Stomach (tissue), 4 donors: ENCODE measurements at regions not wholly inside any gene's neighbourhood (a gene's known extent, or its start where the extent isn't known, plus 50 kb on each side); places are given as distances from the start of the nearest gene placed in this dataset.

Experiments
- EP300 ChIP-seq: sonication (generic); formaldehyde crosslinking; IDR thresholded peaks from one replicate; pipeline ENCODE4 v1.6.1; 2017; ENCODE audit warnings: antibody characterized with exemption
- POLR2A ChIP-seq, 4 donors: fragments of 450-650 bp; IDR thresholded peaks; one replicate each; pipeline ENCODE4 v1.6.1; 2016; ENCODE audit warnings: antibody characterized with exemption in 4 of 4, control low read depth in 2 of 4, mild to moderate bottlenecking in 1 of 4, moderate library complexity in 1 of 4
- TF ChIP-seq, protein P1 (sequence below), 7 experiments: fragments of 450-650 bp in 4 of 7; fragments of 200-600 bp in 3 of 7; sonication (generic) in 3 of 7; IDR thresholded peaks; one replicate each; pipeline ENCODE4 v1.5.1; 2016 to 2019; ENCODE audit warnings: antibody characterized with exemption in 7 of 7, control low read depth in 2 of 7, mild to moderate bottlenecking in 1 of 7

DNA sequence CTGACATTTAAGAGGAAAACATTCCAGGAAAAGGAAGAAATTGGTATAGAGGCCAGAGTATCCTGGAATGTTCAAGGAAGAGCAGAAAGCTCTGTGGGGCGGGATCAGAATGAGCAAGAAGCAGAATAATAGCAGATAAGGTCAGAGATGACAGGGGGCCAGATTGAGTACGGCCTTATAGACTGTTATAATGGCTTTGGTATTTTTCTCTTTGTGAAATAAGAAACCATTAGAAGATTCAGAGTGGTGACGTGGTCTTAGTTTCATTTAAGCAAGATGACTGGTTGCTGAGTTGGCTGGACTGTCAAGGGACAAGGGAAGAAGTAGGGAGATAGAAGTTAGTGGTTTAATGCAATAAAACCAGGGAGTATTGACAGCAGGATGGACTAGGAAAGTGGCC, 218.3 kb upstream of the SOX2 start:
- TF ChIP-seq POLR2A (IDR thresholded peaks at IDR 0.05) (no peak), EP300 (no peak)
- TF ChIP-seq, protein P1, sequence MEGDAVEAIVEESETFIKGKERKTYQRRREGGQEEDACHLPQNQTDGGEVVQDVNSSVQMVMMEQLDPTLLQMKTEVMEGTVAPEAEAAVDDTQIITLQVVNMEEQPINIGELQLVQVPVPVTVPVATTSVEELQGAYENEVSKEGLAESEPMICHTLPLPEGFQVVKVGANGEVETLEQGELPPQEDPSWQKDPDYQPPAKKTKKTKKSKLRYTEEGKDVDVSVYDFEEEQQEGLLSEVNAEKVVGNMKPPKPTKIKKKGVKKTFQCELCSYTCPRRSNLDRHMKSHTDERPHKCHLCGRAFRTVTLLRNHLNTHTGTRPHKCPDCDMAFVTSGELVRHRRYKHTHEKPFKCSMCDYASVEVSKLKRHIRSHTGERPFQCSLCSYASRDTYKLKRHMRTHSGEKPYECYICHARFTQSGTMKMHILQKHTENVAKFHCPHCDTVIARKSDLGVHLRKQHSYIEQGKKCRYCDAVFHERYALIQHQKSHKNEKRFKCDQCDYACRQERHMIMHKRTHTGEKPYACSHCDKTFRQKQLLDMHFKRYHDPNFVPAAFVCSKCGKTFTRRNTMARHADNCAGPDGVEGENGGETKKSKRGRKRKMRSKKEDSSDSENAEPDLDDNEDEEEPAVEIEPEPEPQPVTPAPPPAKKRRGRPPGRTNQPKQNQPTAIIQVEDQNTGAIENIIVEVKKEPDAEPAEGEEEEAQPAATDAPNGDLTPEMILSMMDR (IDR thresholded peaks at IDR 0.05), result no peak
